Astrocyte (in vitro differentiated cells and primary cell): ENCODE measurements at regions not wholly inside any gene's neighbourhood (a gene's known extent, or its start where the extent isn't known, plus 50 kb on each side); places are given as distances from the start of the nearest gene placed in this dataset.
A peak's percentile ranks its signal among the peaks of the same experiment; 100 is the strongest.

Experiments used
- DNase-seq: peaks from one replicate; pipeline ENCODE4 v3.0.0-alpha.2; 2010; ENCODE audit warnings: low read depth
- FAIRE-seq: peaks from 2 replicates; lab custom pipeline; 2011; peaks lifted over from hg19 to GRCh38; lab: Jason Lieb, UNC
- H2AFZ ChIP-seq: 2 replicates; pipeline ENCODE4 v1.6.0; 2012; ENCODE audit warnings: low read depth, low read length, inconsistent platforms
- H3K27ac ChIP-seq: 2 replicates; pipeline ENCODE4 v1.5.1; 2011; ENCODE audit warnings: low read depth, low read length, inconsistent platforms
- H3K27me3 ChIP-seq: 2 replicates; pipeline ENCODE4 v1.6.0; 2011; ENCODE audit warnings: low read length, inconsistent platforms; ENCODE audit not compliant: insufficient read depth
- H3K36me3 ChIP-seq: 2 replicates; pipeline ENCODE4 v1.5.1; 2011; ENCODE audit warnings: low read length, inconsistent platforms; ENCODE audit not compliant: insufficient read depth
- H3K4me1 ChIP-seq: 2 replicates; pipeline ENCODE4 v1.5.1; 2011; ENCODE audit warnings: low read length, inconsistent platforms; ENCODE audit not compliant: insufficient read depth
- H3K4me2 ChIP-seq: 2 replicates; pipeline ENCODE4 v1.6.0; 2012; ENCODE audit warnings: low read length, inconsistent platforms
- H3K4me3 ChIP-seq: 2 replicates; pipeline ENCODE4 v1.5.1; 2011; ENCODE audit warnings: low read depth, mild to moderate bottlenecking, low read length, inconsistent platforms; ENCODE audit not compliant: insufficient read depth
- H3K79me2 ChIP-seq: 2 replicates; pipeline ENCODE4 v1.6.0; 2012; ENCODE audit warnings: mild to moderate bottlenecking, low read length, inconsistent platforms; ENCODE audit not compliant: insufficient read depth
- H3K9ac ChIP-seq: 2 replicates; pipeline ENCODE4 v1.6.0; 2012; ENCODE audit warnings: mild to moderate bottlenecking, low read length, inconsistent platforms
- H3K9me3 ChIP-seq: 2 replicates; pipeline ENCODE4 v1.5.1; 2012; ENCODE audit warnings: low read depth, mild to moderate bottlenecking, low read length, inconsistent platforms; ENCODE audit not compliant: insufficient read depth
- H4K20me1 ChIP-seq: 2 replicates; pipeline ENCODE4 v1.6.0; 2012; ENCODE audit warnings: low read length, inconsistent platforms; ENCODE audit not compliant: insufficient read depth
- H3K27ac Mint-ChIP-seq: one replicate; pipeline ENCODE4 v1.8.0; 2021; ENCODE audit warnings: mild to moderate bottlenecking, mixed read lengths; ENCODE audit not compliant: unreplicated experiment
- H3K27me3 Mint-ChIP-seq: one replicate; pipeline ENCODE4 v1.8.0; 2021; ENCODE audit warnings: low read depth, mixed read lengths; ENCODE audit not compliant: unreplicated experiment
- H3K36me3 Mint-ChIP-seq: one replicate; pipeline ENCODE4 v1.8.0; 2021; ENCODE audit warnings: low read depth, mixed read lengths; ENCODE audit not compliant: unreplicated experiment
- H3K4me1 Mint-ChIP-seq: one replicate; pipeline ENCODE4 v1.8.0; 2021; ENCODE audit warnings: low read depth, mixed read lengths; ENCODE audit not compliant: unreplicated experiment
- H3K4me3 Mint-ChIP-seq: one replicate; pipeline ENCODE4 v1.8.0; 2021; ENCODE audit warnings: mild to moderate bottlenecking, moderate library complexity, mixed read lengths; ENCODE audit not compliant: unreplicated experiment
- H3K9me3 Mint-ChIP-seq: one replicate; pipeline ENCODE4 v1.8.0; 2021; ENCODE audit warnings: mild to moderate bottlenecking, mixed read lengths; ENCODE audit not compliant: unreplicated experiment
- CTCF ChIP-seq: IDR thresholded peaks from 2 replicates; pipeline ENCODE4 v1.5.1; 2011; ENCODE audit warnings: low read depth, mild to moderate bottlenecking, inconsistent platforms, low read length, moderate library complexity; ENCODE audit not compliant: insufficient read depth
- EZH2 ChIP-seq: IDR thresholded peaks from 2 replicates; pipeline ENCODE4 v1.6.1; 2012; ENCODE audit warnings: mild to moderate bottlenecking, low read length, inconsistent platforms; ENCODE audit not compliant: insufficient read depth

GRCh38 chr2:176415174-176415895 is 146.1 kb downstream of the MTX2 start:
- Mint-ChIP-seq H3K4me3 (no peak overlapping the region), H3K9me3 (no peaks in the 10 kb centered on the region), H3K36me3 (no peaks in the 10 kb centered on the region), H3K27ac (no peak overlapping the region), H3K27me3 (peaks cover 3% of the 10 kb centered on the region), H3K4me1 (peaks cover 21% of the 10 kb centered on the region)
- Histone ChIP-seq H4K20me1 (no peaks in the 10 kb centered on the region), H3K4me2 (no peak overlapping the region), H3K4me3 (no peak overlapping the region), H3K9ac (no peak overlapping the region), H3K79me2 (no peaks in the 10 kb centered on the region), H3K4me1 (peaks cover 15% of the 10 kb centered on the region), H3K9me3 (no peaks in the 10 kb centered on the region), H3K36me3 (no peaks in the 10 kb centered on the region), H3K27me3 (no peaks in the 10 kb centered on the region), H3K27ac (no peak overlapping the region), H2AFZ (no peak overlapping the region)
- DNase-seq: no peak
- FAIRE-seq: no peak
- TF ChIP-seq CTCF (no peak), EZH2 (no peak)

- Histone ChIP-seq H3K9ac (no peak overlapping the region), H3K4me3 (no peak overlapping the region), H3K4me2 (no peak overlapping the region), H3K27me3 (no peaks in the 10 kb centered on the region), H3K36me3 (no peaks in the 10 kb centered on the region), H3K27ac (no peak overlapping the region), H3K4me1 (peaks cover 19% of the 10 kb centered on the region), H2AFZ (no peak overlapping the region), H3K79me2 (no peaks in the 10 kb centered on the region), H4K20me1 (no peaks in the 10 kb centered on the region), H3K9me3 (no peaks in the 10 kb centered on the region)
- no peak overlapping the region for H3K4me3 Mint-ChIP-seq
- peaks cover 3% of the 10 kb centered on the region for H3K27me3 Mint-ChIP-seq
- H3K9me3 Mint-ChIP-seq: no peaks in the 10 kb centered on the region
- no peaks in the 10 kb centered on the region for H3K36me3 Mint-ChIP-seq
- DNase-seq (no peak), FAIRE-seq (no peak)
- TF ChIP-seq EZH2 (no peak), CTCF (no peak)
- no peak overlapping the region for H3K27ac Mint-ChIP-seq
- peaks cover 28% of the 10 kb centered on the region for H3K4me1 Mint-ChIP-seq
These were observed 146.8 kb downstream of the MTX2 start for GRCh38 chr2:176415937-176416499.

GRCh38 chr2:176418768-176419167 is 149.5 kb downstream of the MTX2 start:
- H3K79me2 ChIP-seq: no peaks in the 10 kb centered on the region
- H3K9ac ChIP-seq: peak overlapping the region; percentile 74
- no peak for FAIRE-seq
- no peaks in the 10 kb centered on the region for H3K27me3 ChIP-seq
- Mint-ChIP-seq H3K4me3 (no peak overlapping the region), H3K27ac (peak overlapping the region; percentile 95), H3K4me1 (peaks cover 33% of the 10 kb centered on the region), H3K9me3 (no peaks in the 10 kb centered on the region), H3K27me3 (peaks cover 3% of the 10 kb centered on the region), H3K36me3 (no peaks in the 10 kb centered on the region)
- DNase-seq: peak; percentile 55
- H3K27ac ChIP-seq: peak overlapping the region; percentile 97
- no peaks in the 10 kb centered on the region for H3K9me3 ChIP-seq
- peak overlapping the region; percentile 69 for H3K4me2 ChIP-seq
- no peak overlapping the region for H2AFZ ChIP-seq
- no peak for TF ChIP-seq CTCF
- TF ChIP-seq EZH2: no peak
- H3K4me1 ChIP-seq: peaks cover 26% of the 10 kb centered on the region
- no peaks in the 10 kb centered on the region for H4K20me1 ChIP-seq
- H3K36me3 ChIP-seq: no peaks in the 10 kb centered on the region
- no peak overlapping the region for H3K4me3 ChIP-seq
